ENCODE measurements at regions not wholly inside any gene's neighbourhood (a gene's known extent, or its start where the extent isn't known, plus 50 kb on each side); places are given as distances from the start of the nearest gene placed in this dataset.

- TF ChIP-seq CTCF (IDR thresholded peaks at IDR 0.05) (no peak), POLR2A (IDR thresholded peaks at IDR 0.05) (no peak), POLR2AphosphoS5 (IDR thresholded peaks at IDR 0.05) (no peak)
Measured at GRCh38 chr13:58852076-58852475, 1220.5 kb downstream of the PCDH17 start.

Measured in prostate gland (tissue), 2 donors.